Duodenal mucosa (tissue), 2 donors: ENCODE measurements at regions not wholly inside any gene's neighbourhood (a gene's known extent, or its start where the extent isn't known, plus 50 kb on each side); places are given as distances from the start of the nearest gene placed in this dataset.

Experiments
- H3K27ac ChIP-seq: one replicate; pipeline ENCODE4 v1.7.0; 2013; ENCODE audit warnings: low read depth, low read length
- H3K27me3 ChIP-seq, 2 donors: one replicate each; pipeline ENCODE4 v1.7.0; 2013; ENCODE audit warnings: low read length in 2 of 2, control low read depth in 1 of 2; ENCODE audit not compliant: insufficient read depth in 2 of 2, control insufficient read depth in 1 of 2
- H3K36me3 ChIP-seq, 2 donors: one replicate each; pipeline ENCODE4 v1.7.0; 2013; ENCODE audit warnings: low read length in 2 of 2, control low read depth in 1 of 2; ENCODE audit not compliant: insufficient read depth in 2 of 2, control insufficient read depth in 1 of 2
- H3K4me1 ChIP-seq, 2 donors: one replicate each; pipeline ENCODE4 v1.7.0; 2013; ENCODE audit warnings: low read length in 2 of 2, control low read depth in 1 of 2; ENCODE audit not compliant: insufficient read depth in 2 of 2, control insufficient read depth in 1 of 2
- H3K4me3 ChIP-seq, 2 donors: one replicate each; pipeline ENCODE4 v1.7.0; 2013; ENCODE audit warnings: low read length in 2 of 2, low read depth in 1 of 2
- H3K9ac ChIP-seq, 2 donors: one replicate each; pipeline ENCODE4 v1.7.0; 2013; ENCODE audit warnings: low read length in 2 of 2, low read depth in 1 of 2
- H3K9me3 ChIP-seq, 2 donors: one replicate each; pipeline ENCODE4 v1.7.0; 2013; ENCODE audit warnings: low read length in 2 of 2, control low read depth in 1 of 2; ENCODE audit not compliant: control insufficient read depth in 1 of 2

DNA sequence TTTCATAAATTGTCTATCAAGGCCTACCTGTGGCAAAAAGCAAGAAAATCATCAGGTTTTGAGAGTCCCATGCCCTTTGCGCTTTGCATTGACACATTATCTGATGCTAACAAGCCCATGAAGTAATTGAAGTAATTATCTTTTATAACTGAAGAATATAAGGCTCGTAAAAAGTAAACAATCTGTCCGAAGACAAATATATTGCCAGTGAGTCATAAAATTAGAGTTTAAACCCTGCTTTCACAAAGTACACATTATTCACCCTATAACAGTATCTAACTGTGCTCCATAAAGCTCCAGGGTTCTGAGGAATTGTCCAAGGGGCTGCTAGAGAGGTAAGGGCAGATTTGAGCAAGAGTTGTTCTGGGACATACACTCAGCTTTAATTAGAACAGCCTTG is 102.3 kb upstream of the PPP1R3A start:
- Histone ChIP-seq H3K9ac (no peak overlapping the region), H3K36me3 (no peaks in the 10 kb centered on the region), H3K4me3 (no peak overlapping the region), H3K27ac (no peak overlapping the region), H3K9me3 (no peaks in the 10 kb centered on the region), H3K27me3 (no peaks in the 10 kb centered on the region), H3K4me1 (peaks cover 0 to 19% of the 10 kb centered on the region in 2 donors)

DNA sequence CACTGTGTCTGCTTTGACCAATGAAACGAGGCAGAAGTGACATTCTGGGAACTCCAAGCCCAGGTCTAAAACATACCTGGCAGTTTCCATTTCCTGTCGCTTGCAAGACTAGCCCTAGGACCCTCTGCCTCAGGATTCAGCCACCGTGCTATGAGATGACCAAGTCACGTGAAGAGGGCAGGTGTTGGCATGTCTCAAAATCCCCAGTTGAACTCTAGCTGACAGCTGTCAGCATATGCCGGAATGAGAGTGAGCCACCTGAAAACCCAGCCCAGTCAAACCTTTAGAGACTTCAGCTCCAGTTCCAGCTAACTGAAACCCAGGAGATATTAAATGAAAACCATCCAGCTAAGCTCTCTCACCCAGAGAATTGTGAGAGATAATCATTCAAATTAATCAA is 89.9 kb upstream of the PPP1R3A start:
- Histone ChIP-seq H3K27me3 (no peaks in the 10 kb centered on the region), H3K4me1 (no peaks in the 10 kb centered on the region), H3K27ac (no peak overlapping the region), H3K9ac (no peak overlapping the region), H3K4me3 (no peak overlapping the region), H3K9me3 (no peaks in the 10 kb centered on the region), H3K36me3 (no peaks in the 10 kb centered on the region)

DNA sequence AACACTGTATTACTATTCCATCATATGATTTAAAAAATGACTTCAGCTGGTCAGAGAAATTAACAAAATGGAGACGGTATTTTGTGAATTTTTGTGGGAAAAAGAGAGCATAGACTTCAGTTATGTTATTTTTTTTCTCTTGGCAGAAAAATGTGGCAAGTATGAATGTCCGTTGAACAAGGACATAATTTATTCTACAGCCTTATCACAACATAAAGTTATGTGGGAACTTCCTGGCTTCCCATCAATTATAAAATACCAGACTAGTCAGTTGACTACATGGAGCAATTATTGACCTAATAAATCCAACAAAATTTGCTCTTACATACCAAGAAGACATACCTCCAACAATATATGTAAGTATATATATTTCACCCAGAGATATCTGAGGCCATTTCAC is 88.6 kb upstream of the PPP1R3A start:
- no peaks in the 10 kb centered on the region for H3K36me3 ChIP-seq
- no peak overlapping the region for H3K27ac ChIP-seq
- no peaks in the 10 kb centered on the region for H3K27me3 ChIP-seq
- H3K9me3 ChIP-seq = no peaks in the 10 kb centered on the region
- no peak overlapping the region for H3K9ac ChIP-seq
- H3K4me3 ChIP-seq = no peak overlapping the region
- H3K4me1 ChIP-seq = no peaks in the 10 kb centered on the region

DNA sequence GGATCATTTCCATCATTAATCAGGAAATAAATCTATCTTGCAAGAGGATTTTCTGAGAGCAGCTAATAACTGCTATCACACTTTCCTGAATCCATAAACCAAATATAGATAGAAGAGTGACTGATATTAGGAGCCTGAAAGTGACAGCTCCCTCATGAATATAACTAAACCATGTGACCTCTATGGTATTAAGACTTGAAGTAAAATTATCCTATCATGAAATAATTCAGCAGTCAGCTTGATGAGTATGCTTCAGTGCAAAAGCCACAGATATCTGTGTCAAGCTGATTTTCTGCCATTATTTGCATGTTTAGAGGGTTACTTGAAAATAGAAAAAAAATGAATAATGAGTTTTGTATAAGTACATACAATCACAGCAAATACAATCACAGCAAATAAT is 80.1 kb upstream of the PPP1R3A start:
- no peak overlapping the region for H3K9ac ChIP-seq
- H3K4me1 ChIP-seq = no peaks in the 10 kb centered on the region
- H3K27ac ChIP-seq = no peak overlapping the region
- H3K4me3 ChIP-seq = no peak overlapping the region
- H3K9me3 ChIP-seq = no peaks in the 10 kb centered on the region
- no peaks in the 10 kb centered on the region for H3K36me3 ChIP-seq
- H3K27me3 ChIP-seq = no peaks in the 10 kb centered on the region

DNA sequence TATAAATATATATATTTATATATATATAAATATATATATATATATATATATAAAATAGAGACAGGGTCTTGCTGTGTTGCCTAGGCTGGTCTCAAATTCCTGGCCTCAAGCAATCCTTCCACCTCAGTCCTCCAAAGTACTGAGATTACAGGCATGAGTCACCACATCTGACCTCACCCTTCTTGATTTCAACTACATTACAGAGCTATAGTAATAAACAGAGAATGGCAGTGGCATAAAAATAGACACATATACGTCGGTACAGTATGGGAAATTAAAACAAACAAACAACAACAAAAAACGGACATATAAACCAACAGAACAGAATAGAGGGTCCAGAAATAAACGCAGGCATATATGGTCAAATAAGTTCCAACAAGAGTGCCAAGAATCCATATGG is 77.6 kb upstream of the PPP1R3A start:
- no peak overlapping the region for H3K4me3 ChIP-seq
- H3K27ac ChIP-seq = no peak overlapping the region
- no peaks in the 10 kb centered on the region for H3K27me3 ChIP-seq
- H3K9ac ChIP-seq = no peak overlapping the region
- H3K9me3 ChIP-seq = no peaks in the 10 kb centered on the region
- no peaks in the 10 kb centered on the region for H3K4me1 ChIP-seq
- no peaks in the 10 kb centered on the region for H3K36me3 ChIP-seq

DNA sequence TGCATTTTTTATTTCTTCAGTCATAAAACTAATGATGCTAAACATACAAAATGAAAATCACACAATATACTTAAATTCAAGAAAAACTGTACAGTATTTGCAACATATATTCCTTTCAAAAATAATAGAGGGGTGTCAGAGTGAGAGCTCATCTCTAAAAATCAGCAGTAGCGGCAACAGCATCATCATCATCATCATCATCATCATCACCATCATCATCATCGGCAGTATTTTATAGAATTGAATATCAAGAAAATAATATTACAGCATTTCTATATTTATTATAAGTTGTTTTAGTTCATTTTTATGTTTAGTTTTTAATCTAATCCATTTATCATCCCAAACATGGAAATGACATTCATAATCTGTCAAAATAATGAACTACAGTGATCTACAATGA is 67.4 kb upstream of the PPP1R3A start:
- no peaks in the 10 kb centered on the region for H3K4me1 ChIP-seq
- H3K27ac ChIP-seq = no peak overlapping the region
- no peak overlapping the region for H3K4me3 ChIP-seq
- no peaks in the 10 kb centered on the region for H3K27me3 ChIP-seq
- H3K36me3 ChIP-seq = no peaks in the 10 kb centered on the region
- no peaks in the 10 kb centered on the region for H3K9me3 ChIP-seq
- H3K9ac ChIP-seq = no peak overlapping the region

DNA sequence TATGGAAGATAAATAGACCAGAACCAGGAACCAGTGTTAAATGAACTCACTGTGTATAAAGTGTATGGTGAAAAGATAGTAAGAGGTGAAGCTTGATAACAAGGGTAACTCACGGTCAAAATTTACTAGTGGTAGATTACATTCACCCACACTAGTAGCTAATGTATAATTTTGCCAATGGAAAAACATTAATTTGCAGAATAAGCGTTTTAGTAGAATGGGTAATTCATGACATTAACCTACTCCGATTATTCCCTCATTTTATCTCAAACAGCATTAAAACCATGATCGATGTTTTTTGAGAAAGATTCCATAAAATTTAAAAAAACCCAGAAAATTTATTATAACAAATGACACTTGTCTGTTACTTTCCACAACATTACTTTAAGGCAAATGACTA is 57.7 kb upstream of the PPP1R3A start:
- no peak overlapping the region for H3K9ac ChIP-seq
- H3K36me3 ChIP-seq = no peaks in the 10 kb centered on the region
- H3K4me3 ChIP-seq = no peak overlapping the region
- no peaks in the 10 kb centered on the region for H3K9me3 ChIP-seq
- no peak overlapping the region for H3K27ac ChIP-seq
- H3K27me3 ChIP-seq = no peaks in the 10 kb centered on the region
- no peaks in the 10 kb centered on the region for H3K4me1 ChIP-seq

DNA sequence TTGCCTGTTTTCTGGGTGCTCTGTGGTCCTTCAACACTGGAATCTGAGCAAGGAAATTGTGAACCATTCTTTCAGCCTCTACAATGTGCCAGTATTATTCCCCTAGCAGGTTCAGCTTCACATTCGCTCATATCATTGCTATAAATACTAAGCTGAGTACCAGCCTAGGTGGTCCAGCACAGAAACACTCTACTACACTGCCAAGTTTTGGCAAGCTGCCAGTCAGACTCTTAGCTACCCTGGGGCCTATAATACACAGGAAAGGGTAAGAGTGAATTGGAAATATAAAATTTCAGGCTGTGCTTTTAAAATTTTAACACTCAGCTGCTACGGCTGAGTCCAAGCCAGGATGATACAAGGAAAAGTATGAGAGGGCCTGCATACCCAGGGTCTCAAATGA is 49.9 kb upstream of the PPP1R3A start:
- Histone ChIP-seq H3K36me3 (no peaks in the 10 kb centered on the region), H3K9me3 (no peaks in the 10 kb centered on the region), H3K4me1 (no peaks in the 10 kb centered on the region), H3K27ac (no peak overlapping the region), H3K27me3 (no peaks in the 10 kb centered on the region), H3K4me3 (no peak overlapping the region), H3K9ac (no peak overlapping the region)
